ENCODE measurements at regions not wholly inside any gene's neighbourhood (a gene's known extent, or its start where the extent isn't known, plus 50 kb on each side); places are given as distances from the start of the nearest gene placed in this dataset.

- DNase-seq (ENCODE audit: low read depth), result peak; percentile 29
Measured at GRCh38 chr3:180284331-180285110, 247.8 kb upstream of the PEX5L start.

GRCh38 chr3:180287703-180288102, 251.0 kb upstream of the PEX5L start:
- no peak for DNase-seq (ENCODE audit: low read depth)

- no peak for DNase-seq (ENCODE audit: low read depth)
Measured at GRCh38 chr3:180288816-180289215, 252.1 kb upstream of the PEX5L start.

GRCh38 chr3:180290300-180290699, 253.6 kb upstream of the PEX5L start:
- DNase-seq (ENCODE audit: low read depth), result no peak

- no peak for DNase-seq (ENCODE audit: low read depth)
Measured at GRCh38 chr3:180294282-180295027, 257.7 kb upstream of the PEX5L start.

GRCh38 chr3:180295811-180296210, 259.1 kb upstream of the PEX5L start:
- DNase-seq (ENCODE audit: low read depth), result no peak

- no peak for DNase-seq (ENCODE audit: low read depth)
Measured at GRCh38 chr3:180296971-180297370, 260.2 kb upstream of the PEX5L start.

GRCh38 chr3:180306155-180306554, 269.4 kb upstream of the PEX5L start:
- no peak for DNase-seq (ENCODE audit: low read depth)

- peak; percentile 53 for DNase-seq (ENCODE audit: low read depth)
Measured at GRCh38 chr3:180306691-180307090, 270.0 kb upstream of the PEX5L start.

- DNase-seq (ENCODE audit: low read depth), result peak; percentile 15
Measured at GRCh38 chr3:180311242-180311641, 274.5 kb upstream of the PEX5L start.

- no peak for DNase-seq (ENCODE audit: low read depth)
Measured at GRCh38 chr3:180316321-180316720, 279.6 kb upstream of the PEX5L start.

- DNase-seq (ENCODE audit: low read depth), result no peak
Measured at GRCh38 chr3:180319461-180319860, 282.5 kb upstream of the TTC14 start.

- DNase-seq (ENCODE audit: low read depth), result no peak
Measured at GRCh38 chr3:180320631-180321030, 281.3 kb upstream of the TTC14 start.

- no peak for DNase-seq (ENCODE audit: low read depth)
Measured at GRCh38 chr3:180321534-180321933, 280.4 kb upstream of the TTC14 start.

- no peak for DNase-seq (ENCODE audit: low read depth)
Measured at GRCh38 chr3:180322829-180323228, 279.1 kb upstream of the TTC14 start.

- DNase-seq (ENCODE audit: low read depth), result no peak
Measured at GRCh38 chr3:180324791-180325190, 277.2 kb upstream of the TTC14 start.

- DNase-seq (ENCODE audit: low read depth), result no peak
Measured at GRCh38 chr3:180325533-180325932, 276.4 kb upstream of the TTC14 start.

- no peak for DNase-seq (ENCODE audit: low read depth)
Measured at GRCh38 chr3:180325958-180326357, 276.0 kb upstream of the TTC14 start.

GRCh38 chr3:180329187-180329586, 272.8 kb upstream of the TTC14 start:
- DNase-seq (ENCODE audit: low read depth), result no peak

- DNase-seq (ENCODE audit: low read depth), result no peak
Measured at GRCh38 chr3:180329847-180330246, 272.1 kb upstream of the TTC14 start.

GRCh38 chr3:180330440-180330839, 271.5 kb upstream of the TTC14 start:
- no peak for DNase-seq (ENCODE audit: low read depth)

GRCh38 chr3:180332608-180333007, 269.4 kb upstream of the TTC14 start:
- no peak for DNase-seq (ENCODE audit: low read depth)

GRCh38 chr3:180335050-180335449, 266.9 kb upstream of the TTC14 start:
- no peak for DNase-seq (ENCODE audit: low read depth)

All from M059J (cell line).